H1 (cell line): ENCODE measurements at regions not wholly inside any gene's neighbourhood (a gene's known extent, or its start where the extent isn't known, plus 50 kb on each side); places are given as distances from the start of the nearest gene placed in this dataset.

Experiments used
- CTCF ChIA-PET: fragments of 300-600 bp; sonication (Branson Sonifier 250); formaldehyde crosslinking; loops from one replicate; lab custom pipeline; 2021; ENCODE audit not compliant: partially characterized antibody; lab: Charles Lee
- POLR2A ChIA-PET: fragments of 300-600 bp; sonication (Branson Sonifier 250); formaldehyde crosslinking; loops from one replicate; lab custom pipeline; 2021; ENCODE audit warnings: inconsistent platforms; ENCODE audit not compliant: partially characterized antibody; lab: Charles Lee
- DNase-seq, 2 experiments: peaks; one replicate each; pipeline versions ENCODE4 v3.0.0 to v3.0.0-alpha.2; 2010 to 2022; ENCODE audit warnings: low spot score in 2 of 2, low read depth in 1 of 2, mixed read lengths in 1 of 2
- FAIRE-seq: peaks from 2 replicates; lab custom pipeline; 2011; peaks lifted over from hg19 to GRCh38; lab: Jason Lieb, UNC
- H2AFZ ChIP-seq: 2 replicates; pipeline ENCODE4 v1.8.1; 2012; ENCODE audit warnings: low read length, inconsistent platforms
- H2AK5ac ChIP-seq: 2 replicates; pipeline ENCODE4 v1.6.1; 2013; ENCODE audit warnings: low read depth, low read length
- H2BK120ac ChIP-seq: replicated peaks from 2 replicates; pipeline ENCODE3; 2013; ENCODE audit warnings: low read depth, low read length, inconsistent platforms
- H2BK12ac ChIP-seq: 2 replicates; pipeline ENCODE4 v1.6.1; 2013; ENCODE audit warnings: low read depth, low read length
- H2BK15ac ChIP-seq: 2 replicates; pipeline ENCODE4 v1.6.1; 2013; ENCODE audit warnings: low read length
- H2BK20ac ChIP-seq: 2 replicates; pipeline ENCODE4 v1.6.1; 2013; ENCODE audit warnings: low read length
- H2BK5ac ChIP-seq: 2 replicates; pipeline ENCODE4 v1.6.1; 2013; ENCODE audit warnings: low read depth, low read length
- H3K14ac ChIP-seq: 2 replicates; pipeline ENCODE4 v1.6.1; 2013; ENCODE audit warnings: inconsistent platforms; ENCODE audit not compliant: insufficient read length
- H3K18ac ChIP-seq: 2 replicates; pipeline ENCODE4 v1.6.1; 2013; ENCODE audit warnings: low read length; ENCODE audit errors: extremely low read depth
- H3K23ac ChIP-seq: 2 replicates; pipeline ENCODE4 v1.6.1; 2013; ENCODE audit warnings: inconsistent platforms; ENCODE audit not compliant: insufficient read length
- H3K23me2 ChIP-seq: 2 replicates; pipeline ENCODE4 v1.6.1; 2013; ENCODE audit warnings: low read depth, low read length
- H3K27ac ChIP-seq: 2 replicates; pipeline ENCODE4 v1.6.1; 2011; ENCODE audit warnings: low read depth, low read length, inconsistent platforms
- H3K27me3 ChIP-seq, 4 experiments: replicated peaks in 1 of 4; 1 replicate in 1 of 4; 2 replicates in 3 of 4; pipeline versions ENCODE4 v1.6.1 to v1.8.1; 2011 to 2013; ENCODE audit warnings: low read length in 3 of 4, mild to moderate bottlenecking in 3 of 4, inconsistent platforms in 2 of 4, mixed read lengths in 2 of 4, moderate library complexity in 1 of 4; ENCODE audit not compliant: control insufficient read depth in 3 of 4, insufficient read depth in 3 of 4; ENCODE audit errors: extremely low read depth in 1 of 4
- H3K36me3 ChIP-seq, 4 experiments: 2 replicates each; pipeline versions ENCODE4 v1.6.1 to v1.8.1; 2011 to 2013; ENCODE audit warnings: mild to moderate bottlenecking in 4 of 4, low read length in 3 of 4, moderate library complexity in 2 of 4, control low read depth in 1 of 4, inconsistent platforms in 1 of 4; ENCODE audit not compliant: insufficient read depth in 4 of 4, control insufficient read depth in 2 of 4
- H3K4ac ChIP-seq: replicated peaks from 2 replicates; pipeline ENCODE3; 2013; ENCODE audit warnings: low read length, low read depth, mixed read lengths, inconsistent platforms; ENCODE audit not compliant: insufficient read length
- H3K4me1 ChIP-seq, 4 experiments: replicated peaks in 1 of 4; 1 replicate in 1 of 4; 2 replicates in 3 of 4; pipeline versions ENCODE4 v1.6.1 to v1.8.1; 2011 to 2013; ENCODE audit warnings: low read length in 3 of 4, inconsistent platforms in 2 of 4, mixed read lengths in 1 of 4; ENCODE audit not compliant: insufficient read depth in 4 of 4, control insufficient read depth in 3 of 4
- H3K4me2 ChIP-seq, 2 experiments: 2 replicates each; pipeline versions ENCODE4 v1.6.1 to v1.8.1; 2011 to 2013; ENCODE audit warnings: low read depth in 2 of 2, low read length in 2 of 2, control low read depth in 1 of 2, inconsistent platforms in 1 of 2, mild to moderate bottlenecking in 1 of 2; ENCODE audit not compliant: insufficient read depth in 1 of 2
- H3K4me3 ChIP-seq, 4 experiments: fragments of 200-600, 300-600 bp in 1 of 4; sonication (generic), shearing (Covaris generic), sonication (Bioruptor Twin) in 1 of 4; 2 replicates each; pipeline versions ENCODE4 v1.5.1 to v1.8.1; 2011 to 2016; ENCODE audit warnings: low read length in 4 of 4, low read depth in 3 of 4, control low read depth in 2 of 4, inconsistent platforms in 2 of 4, mild to moderate bottlenecking in 2 of 4, mixed read lengths in 1 of 4, moderate library complexity in 1 of 4; ENCODE audit not compliant: insufficient read depth in 2 of 4; ENCODE audit errors: extremely low read depth in 1 of 4
- H3K56ac ChIP-seq: replicated peaks from 2 replicates; pipeline ENCODE3; 2013; ENCODE audit warnings: low read depth, mild to moderate bottlenecking, mixed read lengths, low read length, inconsistent platforms; ENCODE audit not compliant: insufficient read length
- H3K79me1 ChIP-seq: 2 replicates; pipeline ENCODE4 v1.6.1; 2013; ENCODE audit warnings: low read depth, low read length, control low read depth
- H3K79me2 ChIP-seq, 2 experiments: 2 replicates each; pipeline versions ENCODE4 v1.6.1 to v1.8.1; 2012 to 2013; ENCODE audit warnings: low read length in 2 of 2, mild to moderate bottlenecking in 2 of 2, inconsistent platforms in 1 of 2; ENCODE audit not compliant: insufficient read depth in 2 of 2, control insufficient read depth in 1 of 2
- H3K9ac ChIP-seq, 4 experiments: replicated peaks in 1 of 4; 1 replicate in 1 of 4; 2 replicates in 3 of 4; pipeline versions ENCODE4 v1.6.1 to v1.8.1; 2011 to 2013; ENCODE audit warnings: low read depth in 3 of 4, low read length in 3 of 4, control low read depth in 2 of 4, mild to moderate bottlenecking in 2 of 4, moderate library complexity in 2 of 4, inconsistent platforms in 1 of 4; ENCODE audit errors: extremely low read depth in 1 of 4
- H3K9me3 ChIP-seq, 2 experiments: 2 replicates each; pipeline versions ENCODE4 v1.6.1 to v1.8.1; 2012 to 2013; ENCODE audit warnings: mild to moderate bottlenecking in 2 of 2, moderate library complexity in 2 of 2, control low read depth in 1 of 2, inconsistent platforms in 1 of 2, low read depth in 1 of 2, low read length in 1 of 2, mixed read lengths in 1 of 2; ENCODE audit not compliant: insufficient read depth in 2 of 2
- H4K20me1 ChIP-seq, 2 experiments: replicated peaks in 1 of 2; 2 replicates each; pipeline versions ENCODE3 to v1.8.1; 2011 to 2013; ENCODE audit warnings: inconsistent platforms in 2 of 2, low read length in 2 of 2, mild to moderate bottlenecking in 1 of 2; ENCODE audit not compliant: insufficient read depth in 2 of 2, control insufficient read depth in 1 of 2
- H4K5ac ChIP-seq: 2 replicates; pipeline ENCODE4 v1.6.1; 2013; ENCODE audit warnings: low read length, low read depth, mixed read lengths, inconsistent platforms; ENCODE audit not compliant: insufficient read length
- H4K8ac ChIP-seq: 2 replicates; pipeline ENCODE4 v1.8.0; 2013; ENCODE audit warnings: mild to moderate bottlenecking, moderate library complexity, low read length, inconsistent platforms; ENCODE audit not compliant: insufficient read depth; ENCODE audit errors: extremely low read depth
- H4K91ac ChIP-seq: replicated peaks from 2 replicates; pipeline ENCODE3; 2013; ENCODE audit warnings: low read length, mixed read lengths, inconsistent platforms; ENCODE audit not compliant: insufficient read length
- CBX5 ChIP-seq: fragments of 300-800, 300-1000 bp; sonication (generic); IDR thresholded peaks from 2 replicates; pipeline ENCODE4 v1.7.1; 2016; ENCODE audit warnings: antibody characterized with exemption, low read length, low read depth
- CHD1 ChIP-seq: IDR thresholded peaks from 2 replicates; pipeline ENCODE4 v1.6.1; 2012; ENCODE audit warnings: low read depth, low read length, improper control_type of control experiment
- CHD2 ChIP-seq: IDR thresholded peaks from 2 replicates; pipeline ENCODE4 v1.6.1; 2012; ENCODE audit warnings: low read length, improper control_type of control experiment
- FOSL1 ChIP-seq: IDR thresholded peaks from 2 replicates; pipeline ENCODE4 v1.6.1; 2011; ENCODE audit warnings: mild to moderate bottlenecking, low read depth, low read length, moderate library complexity; ENCODE audit not compliant: insufficient read depth
- JUN ChIP-seq: IDR thresholded peaks from 2 replicates; pipeline ENCODE4 v1.6.1; 2011; ENCODE audit warnings: low read depth, mild to moderate bottlenecking, improper control_type of control experiment, low read length
- NRF1 ChIP-seq: IDR thresholded peaks from 2 replicates; pipeline ENCODE4 v1.6.1; 2011; ENCODE audit warnings: mild to moderate bottlenecking, low read depth, low read length, improper control_type of control experiment
- RAD21 ChIP-seq, 2 experiments: IDR thresholded peaks in 1 of 2; conservative IDR thresholded peaks in 1 of 2; 2 replicates each; pipeline ENCODE4 v1.6.1; 2011; ENCODE audit warnings: low read depth in 2 of 2, low read length in 2 of 2, improper control_type of control experiment in 1 of 2, inconsistent platforms in 1 of 2, mild to moderate bottlenecking in 1 of 2, moderate library complexity in 1 of 2
- SIRT6 ChIP-seq: IDR thresholded peaks from one replicate; pipeline ENCODE4 v1.7.1; 2012; ENCODE audit warnings: low read length, inconsistent platforms
- SP1 ChIP-seq: IDR thresholded peaks from 2 replicates; pipeline ENCODE4 v1.6.1; 2011; ENCODE audit warnings: low read depth, low read length
- SP2 ChIP-seq: IDR thresholded peaks from 2 replicates; pipeline ENCODE4 v1.6.1; 2012; ENCODE audit warnings: mild to moderate bottlenecking, low read length, inconsistent platforms
- WGBS, 2 experiments: shearing (Covaris generic) in 1 of 2; methylation state at CpG; one replicate each; pipeline versions ENCODE4 v1.1.6 to v1.1.7; 2013 to 2015; ENCODE audit warnings: low lambda C conversion rate in 2 of 2, mixed read lengths in 2 of 2, inconsistent platforms in 1 of 2, low coverage in 1 of 2, missing lambda C conversion rate in 1 of 2; ENCODE audit not compliant: insufficient replicate concordance in 2 of 2, insufficient coverage in 1 of 2, insufficient read length in 1 of 2; ENCODE audit errors: extremely low coverage in 1 of 2, missing lambda C conversion rate in 1 of 2; 5-methylcytosine and 5-hydroxymethylcytosine counted together

GRCh38 chr16:64417711-64418227, 704.1 kb downstream of the CDH11 start:
- H3K14ac ChIP-seq, result no peak overlapping the region
- 85% methylated on average over 1 of the region's 1 CpG; no CpG with 5 or more reads in 1 of the 2 experiments for WGBS, 2 experiments
- H2BK5ac ChIP-seq, result no peak overlapping the region
- no peak overlapping the region for H4K91ac ChIP-seq
- no peak overlapping the region for H2BK120ac ChIP-seq
- H3K9ac ChIP-seq, result no peak overlapping the region
- no peaks in the 10 kb centered on the region for H3K79me2 ChIP-seq
- ChIA-PET POLR2A (no interaction called here), CTCF (interaction anchor here (0.6 to 1.1 kb wide), 2 partner anchors 9 to 331 kb away, joined by 3 to 5 read pairs; no protein-coding TSS in a partner anchor)
- no peak overlapping the region for H3K27ac ChIP-seq
- H3K9me3 ChIP-seq, result no peaks in the 10 kb centered on the region
- H4K20me1 ChIP-seq, result no peaks in the 10 kb centered on the region
- no peak overlapping the region for H2BK20ac ChIP-seq
- H4K8ac ChIP-seq, result no peak overlapping the region
- H2AK5ac ChIP-seq, result no peak overlapping the region
- H3K4me2 ChIP-seq, result no peak overlapping the region
- no peak overlapping the region for H3K56ac ChIP-seq
- no peaks in the 10 kb centered on the region for H3K79me1 ChIP-seq
- no peak for DNase-seq
- H3K27me3 ChIP-seq, result no peaks in the 10 kb centered on the region
- H3K4me1 ChIP-seq, result no peaks in the 10 kb centered on the region
- H3K36me3 ChIP-seq, result no peaks in the 10 kb centered on the region; a peak in 1 of 8 replicates
- no peak overlapping the region for H3K4me3 ChIP-seq
- no peak overlapping the region for H2BK15ac ChIP-seq
- TF ChIP-seq SP1 (no peak), SP2 (no peak), JUN (no peak), CHD1 (no peak), NRF1 (no peak), CBX5 (no peak), SIRT6 (no peak), CHD2 (no peak), FOSL1 (no peak), RAD21 (IDR thresholded peaks at IDR 0.05 in 1 of 2, conservative IDR thresholded peaks at IDR 0.05 in 1 of 2; ENCODE audit: low read depth in 2 of 2, low read length in 2 of 2) (no peak)
- H2BK12ac ChIP-seq, result no peak overlapping the region
- no peak overlapping the region for H3K23ac ChIP-seq
- H3K18ac ChIP-seq, result no peak overlapping the region
- H3K4ac ChIP-seq, result no peak overlapping the region
- no peak overlapping the region for H2AFZ ChIP-seq
- H3K23me2 ChIP-seq, result no peaks in the 10 kb centered on the region
- no peak overlapping the region for H4K5ac ChIP-seq
- FAIRE-seq, result no peak
